ENCODE measurements at regions not wholly inside any gene's neighbourhood (a gene's known extent, or its start where the extent isn't known, plus 50 kb on each side); places are given as distances from the start of the nearest gene placed in this dataset.
"Not testable (repeated sequence)": the region's sequence is repeated elsewhere in the genome, so short reads cannot be mapped to it uniquely, and the experiment has no call there.

- Mint-ChIP-seq H3K4me1 (no peaks in the 10 kb centered on the region), H3K9me3 (no peaks in the 10 kb centered on the region), H3K27me3 (ENCODE audit: low read depth) (no peaks in the 10 kb centered on the region), H3K36me3 (ENCODE audit: low read depth) (no peaks in the 10 kb centered on the region), H3K27ac (ENCODE audit: unreplicated experiment) (no peak overlapping the region), H3K4me3 (no peak overlapping the region)
- DNase-seq (ENCODE audit: low read depth, low spot score): no peak
- TF ChIP-seq, protein P1, sequence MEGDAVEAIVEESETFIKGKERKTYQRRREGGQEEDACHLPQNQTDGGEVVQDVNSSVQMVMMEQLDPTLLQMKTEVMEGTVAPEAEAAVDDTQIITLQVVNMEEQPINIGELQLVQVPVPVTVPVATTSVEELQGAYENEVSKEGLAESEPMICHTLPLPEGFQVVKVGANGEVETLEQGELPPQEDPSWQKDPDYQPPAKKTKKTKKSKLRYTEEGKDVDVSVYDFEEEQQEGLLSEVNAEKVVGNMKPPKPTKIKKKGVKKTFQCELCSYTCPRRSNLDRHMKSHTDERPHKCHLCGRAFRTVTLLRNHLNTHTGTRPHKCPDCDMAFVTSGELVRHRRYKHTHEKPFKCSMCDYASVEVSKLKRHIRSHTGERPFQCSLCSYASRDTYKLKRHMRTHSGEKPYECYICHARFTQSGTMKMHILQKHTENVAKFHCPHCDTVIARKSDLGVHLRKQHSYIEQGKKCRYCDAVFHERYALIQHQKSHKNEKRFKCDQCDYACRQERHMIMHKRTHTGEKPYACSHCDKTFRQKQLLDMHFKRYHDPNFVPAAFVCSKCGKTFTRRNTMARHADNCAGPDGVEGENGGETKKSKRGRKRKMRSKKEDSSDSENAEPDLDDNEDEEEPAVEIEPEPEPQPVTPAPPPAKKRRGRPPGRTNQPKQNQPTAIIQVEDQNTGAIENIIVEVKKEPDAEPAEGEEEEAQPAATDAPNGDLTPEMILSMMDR (conservative IDR thresholded peaks at IDR 0.05): no peak
These were observed 177.9 kb upstream of the CCNG1 start for GRCh38 chr5:163259495-163259894.

DNA sequence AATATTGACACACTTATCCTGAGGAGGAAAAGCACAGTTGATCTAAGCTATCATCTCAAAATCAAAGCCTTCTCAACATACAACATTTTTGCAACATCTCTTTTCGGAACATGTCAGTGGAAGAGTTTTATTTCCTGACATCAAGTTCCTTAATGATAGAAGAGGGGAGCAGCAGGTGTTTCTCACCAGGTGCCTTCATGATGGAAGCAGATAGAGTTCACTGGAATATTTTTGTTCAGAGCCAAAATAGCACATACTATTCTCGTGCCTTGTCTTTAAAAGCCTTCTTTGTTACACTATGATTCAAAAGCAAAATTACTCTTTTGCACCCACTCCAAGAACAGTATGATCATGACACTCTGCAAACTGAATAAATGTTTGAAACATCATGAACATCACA, 176.9 kb upstream of the CCNG1 start:
- H3K4me3 Mint-ChIP-seq: no peak overlapping the region
- DNase-seq (ENCODE audit: low read depth, low spot score): no peak
- H3K27ac Mint-ChIP-seq (ENCODE audit: unreplicated experiment): no peak overlapping the region
- no peaks in the 10 kb centered on the region for H3K9me3 Mint-ChIP-seq
- no peaks in the 10 kb centered on the region for H3K36me3 Mint-ChIP-seq (ENCODE audit: low read depth)
- no peaks in the 10 kb centered on the region for H3K27me3 Mint-ChIP-seq (ENCODE audit: low read depth)
- H3K4me1 Mint-ChIP-seq: no peaks in the 10 kb centered on the region
- TF ChIP-seq, protein P1 (conservative IDR thresholded peaks at IDR 0.05): no peak

DNA sequence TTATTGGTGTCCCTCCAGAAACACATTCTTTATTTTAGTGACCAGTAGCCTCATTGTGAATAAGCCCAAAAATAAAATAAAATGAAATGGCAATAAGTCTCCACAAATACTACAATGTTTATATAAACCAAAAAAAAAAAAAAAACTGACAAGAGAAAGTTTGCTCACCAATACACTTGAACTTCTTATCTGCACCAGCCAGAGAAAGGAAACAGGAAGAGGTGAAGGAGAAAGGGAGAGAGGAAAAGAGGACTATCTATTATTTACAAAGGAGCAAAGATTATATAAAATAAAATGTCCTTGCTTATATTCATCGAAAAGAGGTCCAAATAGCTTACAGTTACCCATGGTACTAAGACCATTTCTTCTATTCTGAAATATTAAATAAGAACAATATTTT, 176.4 kb upstream of the CCNG1 start:
- H3K36me3 Mint-ChIP-seq (ENCODE audit: low read depth): no peaks in the 10 kb centered on the region
- H3K27me3 Mint-ChIP-seq (ENCODE audit: low read depth): no peaks in the 10 kb centered on the region
- TF ChIP-seq, protein P1 (conservative IDR thresholded peaks at IDR 0.05): no peak
- DNase-seq (ENCODE audit: low read depth, low spot score): no peak
- H3K4me1 Mint-ChIP-seq: no peaks in the 10 kb centered on the region
- H3K27ac Mint-ChIP-seq (ENCODE audit: unreplicated experiment): no peak overlapping the region
- H3K4me3 Mint-ChIP-seq: no peak overlapping the region
- no peaks in the 10 kb centered on the region for H3K9me3 Mint-ChIP-seq

DNA sequence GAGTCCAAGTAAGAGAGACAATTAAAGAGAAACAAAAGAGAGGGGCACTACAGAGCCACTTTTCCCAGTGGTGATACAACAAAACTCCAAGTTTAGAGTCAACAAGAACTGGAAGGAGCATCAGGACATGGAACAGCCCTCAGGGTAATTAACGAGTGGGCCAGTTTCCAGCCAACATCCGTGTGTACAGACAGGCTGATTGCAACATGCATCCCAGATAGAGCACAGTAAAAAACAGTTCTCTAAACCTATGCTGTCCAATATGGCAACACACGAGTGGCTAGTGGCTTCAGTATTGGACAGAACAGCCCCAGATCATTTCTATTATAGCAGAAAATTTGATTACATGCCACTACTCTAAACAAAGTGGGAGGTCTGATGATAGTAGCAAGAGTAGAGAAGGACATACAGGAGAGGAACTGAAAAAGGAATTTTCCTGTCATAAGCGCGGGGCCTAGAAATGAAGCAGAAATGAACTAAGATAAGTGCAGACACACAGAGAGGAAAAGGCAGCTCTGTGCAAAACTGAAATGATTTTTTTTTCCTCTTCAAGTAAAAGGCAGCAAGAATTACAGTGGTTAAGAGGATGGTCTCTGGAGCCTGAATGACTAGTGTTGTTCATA, 175.6 kb upstream of the CCNG1 start:
- Mint-ChIP-seq H3K36me3 (ENCODE audit: low read depth) (no peaks in the 10 kb centered on the region), H3K4me3 (no peak overlapping the region), H3K27me3 (ENCODE audit: low read depth) (no peaks in the 10 kb centered on the region), H3K9me3 (no peaks in the 10 kb centered on the region), H3K27ac (ENCODE audit: unreplicated experiment) (no peak overlapping the region), H3K4me1 (no peaks in the 10 kb centered on the region)
- TF ChIP-seq, protein P1 (conservative IDR thresholded peaks at IDR 0.05): no peak
- DNase-seq (ENCODE audit: low read depth, low spot score): no peak

GRCh38 chr5:163266249-163266648, 171.1 kb upstream of the CCNG1 start:
- H3K4me1 Mint-ChIP-seq; H3K9me3 Mint-ChIP-seq; H3K27me3 Mint-ChIP-seq (ENCODE audit: low read depth); H3K36me3 Mint-ChIP-seq (ENCODE audit: low read depth); H3K4me3 Mint-ChIP-seq; H3K27ac Mint-ChIP-seq (ENCODE audit: unreplicated experiment); DNase-seq (ENCODE audit: low read depth, low spot score): not testable (repeated sequence)

DNA sequence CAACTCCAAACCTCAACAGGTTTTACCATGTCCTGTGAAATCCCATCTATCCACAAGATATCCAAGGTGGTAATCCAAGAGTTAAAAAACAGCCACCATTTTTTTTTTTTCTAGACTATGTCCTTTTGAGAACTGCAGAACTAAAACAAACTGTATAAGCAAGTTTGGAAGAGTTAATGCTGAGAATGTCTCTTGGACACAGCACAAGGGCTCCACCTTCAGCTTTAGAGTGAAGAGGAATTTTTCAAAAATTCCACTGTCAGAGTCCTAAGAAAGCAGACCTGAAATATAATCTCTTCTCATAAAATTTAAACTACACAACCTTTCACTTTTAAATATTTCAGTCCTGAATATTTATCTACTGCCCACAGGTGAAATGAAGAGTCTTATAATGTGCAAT, 167.8 kb upstream of the CCNG1 start:
- no peaks in the 10 kb centered on the region for H3K4me1 Mint-ChIP-seq
- no peaks in the 10 kb centered on the region for H3K36me3 Mint-ChIP-seq (ENCODE audit: low read depth)
- H3K27ac Mint-ChIP-seq (ENCODE audit: unreplicated experiment): no peak overlapping the region
- H3K27me3 Mint-ChIP-seq (ENCODE audit: low read depth): no peaks in the 10 kb centered on the region
- no peak for DNase-seq (ENCODE audit: low read depth, low spot score)
- H3K9me3 Mint-ChIP-seq: peaks cover 4% of the 10 kb centered on the region
- no peak overlapping the region for H3K4me3 Mint-ChIP-seq
- TF ChIP-seq, protein P1 (conservative IDR thresholded peaks at IDR 0.05): no peak
